ENCODE measurements at regions not wholly inside any gene's neighbourhood (a gene's known extent, or its start where the extent isn't known, plus 50 kb on each side); places are given as distances from the start of the nearest gene placed in this dataset.
A peak's percentile ranks its signal among the peaks of the same experiment; 100 is the strongest.
"Not testable (repeated sequence)": the region's sequence is repeated elsewhere in the genome, so short reads cannot be mapped to it uniquely, and the experiment has no call there.

DNA sequence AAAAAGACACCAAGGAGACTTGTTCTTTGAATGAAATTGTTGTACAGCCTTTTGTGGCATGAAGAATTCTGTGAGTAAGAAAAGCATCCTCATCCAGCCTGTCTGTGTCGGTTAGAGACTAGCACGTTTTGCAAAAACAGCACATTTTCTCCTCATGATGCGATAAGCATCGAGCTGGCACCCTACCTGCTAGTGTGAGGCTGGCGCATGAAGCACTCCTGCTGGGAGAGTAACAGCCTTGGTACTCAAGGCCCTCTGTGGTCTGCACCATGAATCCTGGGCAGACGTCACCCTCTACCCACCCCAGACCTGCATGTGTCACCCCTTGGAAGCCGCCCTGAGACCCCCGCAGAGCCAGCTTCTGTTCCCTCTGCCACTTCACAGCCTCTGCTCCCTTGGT, 92.6 kb upstream of the TMEM132E start:
- Histone ChIP-seq H3K27me3 (ENCODE audit: control insufficient read depth, insufficient read depth, low read length) (peaks cover 2% of the 10 kb centered on the region), H3K36me3 (replicated peaks; ENCODE audit: control insufficient read depth, insufficient read depth, low read length) (no peaks in the 10 kb centered on the region), H3K4me3 (ENCODE audit: insufficient read depth, low read depth, low read length) (no peak overlapping the region)
- DNase-seq = no peak

DNA sequence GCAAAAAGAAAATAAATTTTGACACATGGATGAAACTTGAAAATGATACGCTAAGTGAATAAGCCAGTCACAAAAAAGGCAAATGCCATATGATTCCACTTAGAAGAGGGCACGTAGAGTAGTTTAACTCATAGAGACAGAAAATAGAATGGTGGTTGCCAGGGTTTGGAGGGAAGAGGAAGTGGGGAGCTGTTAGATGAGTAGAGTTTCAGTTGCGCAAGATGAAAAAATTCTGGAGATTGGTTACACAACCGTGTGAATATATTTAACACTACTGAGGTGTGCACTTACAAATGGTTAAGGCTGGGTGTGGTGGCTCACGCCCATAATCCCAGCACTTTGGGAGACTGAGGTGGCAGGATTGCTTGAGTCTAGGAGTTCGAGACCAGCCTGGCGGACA, 93.4 kb upstream of the TMEM132E start:
- no peak for DNase-seq
- H3K27me3 ChIP-seq (ENCODE audit: control insufficient read depth, insufficient read depth, low read length) = peaks cover 2% of the 10 kb centered on the region
- H3K36me3 ChIP-seq (replicated peaks; ENCODE audit: control insufficient read depth, insufficient read depth, low read length) = no peaks in the 10 kb centered on the region
- no peak overlapping the region for H3K4me3 ChIP-seq (ENCODE audit: insufficient read depth, low read depth, low read length)

DNA sequence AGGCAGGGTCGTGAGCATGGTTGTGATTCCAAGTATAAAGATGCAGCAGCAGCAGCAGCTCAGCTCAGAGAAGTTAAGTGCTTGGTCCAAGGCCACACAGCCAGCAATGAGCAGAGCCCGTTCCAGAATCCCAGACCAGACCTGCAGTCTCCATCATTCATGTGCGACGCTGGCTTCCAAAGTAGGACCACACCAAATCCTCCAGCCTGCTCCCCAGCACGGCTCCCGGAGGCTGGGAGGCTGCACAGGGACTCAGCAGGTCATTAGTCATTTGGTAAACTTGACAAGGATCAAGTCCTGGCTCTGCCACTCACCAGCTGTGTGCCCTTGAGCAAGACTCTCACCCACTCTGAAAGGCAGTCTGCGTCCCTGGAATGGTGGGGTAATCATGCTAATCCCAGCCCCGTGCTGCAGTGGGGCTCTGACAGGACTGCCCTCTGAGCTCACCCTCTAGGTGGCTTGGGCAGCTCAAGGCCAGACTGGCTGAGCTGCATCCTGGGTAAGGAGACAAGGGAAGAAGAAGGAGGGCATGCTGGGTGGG, 95.1 kb upstream of the TMEM132E start:
- Histone ChIP-seq H3K36me3 (replicated peaks; ENCODE audit: control insufficient read depth, insufficient read depth, low read length) (no peaks in the 10 kb centered on the region), H3K27me3 (ENCODE audit: control insufficient read depth, insufficient read depth, low read length) (peaks cover 2% of the 10 kb centered on the region), H3K4me3 (ENCODE audit: insufficient read depth, low read depth, low read length) (no peak overlapping the region)
- no peak for DNase-seq

GRCh38 chr17:34482730-34483129, 96.7 kb upstream of the TMEM132E start:
- no peak for DNase-seq
- no peak overlapping the region for H3K4me3 ChIP-seq (ENCODE audit: insufficient read depth, low read depth, low read length)
- H3K27me3 ChIP-seq (ENCODE audit: control insufficient read depth, insufficient read depth, low read length) = no peaks in the 10 kb centered on the region; the same call in 1 of the 2 replicates
- H3K36me3 ChIP-seq (replicated peaks; ENCODE audit: control insufficient read depth, insufficient read depth, low read length) = no peaks in the 10 kb centered on the region

DNA sequence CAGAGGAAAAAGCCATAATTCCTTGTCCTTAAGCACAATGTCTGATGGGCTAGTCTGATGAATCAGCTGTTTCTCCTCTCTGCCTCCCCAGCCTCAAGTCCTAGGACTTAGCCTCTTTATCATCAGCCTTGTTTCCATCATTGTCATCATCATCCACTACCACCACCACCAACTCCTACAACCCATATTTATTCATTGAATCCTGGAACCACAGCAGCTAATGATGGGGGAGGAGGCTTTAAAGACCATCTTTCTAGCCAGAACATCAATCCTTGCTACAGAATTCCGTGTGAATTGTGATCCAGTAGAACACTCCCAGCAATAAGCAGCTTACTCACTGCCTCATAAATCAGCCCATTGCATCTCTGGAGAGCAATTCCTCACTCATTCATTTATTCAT, 97.6 kb upstream of the TMEM132E start:
- no peaks in the 10 kb centered on the region for H3K36me3 ChIP-seq (replicated peaks; ENCODE audit: control insufficient read depth, insufficient read depth, low read length)
- no peak for DNase-seq
- H3K27me3 ChIP-seq (ENCODE audit: control insufficient read depth, insufficient read depth, low read length) = no peaks in the 10 kb centered on the region
- no peak overlapping the region for H3K4me3 ChIP-seq (ENCODE audit: insufficient read depth, low read depth, low read length)

DNA sequence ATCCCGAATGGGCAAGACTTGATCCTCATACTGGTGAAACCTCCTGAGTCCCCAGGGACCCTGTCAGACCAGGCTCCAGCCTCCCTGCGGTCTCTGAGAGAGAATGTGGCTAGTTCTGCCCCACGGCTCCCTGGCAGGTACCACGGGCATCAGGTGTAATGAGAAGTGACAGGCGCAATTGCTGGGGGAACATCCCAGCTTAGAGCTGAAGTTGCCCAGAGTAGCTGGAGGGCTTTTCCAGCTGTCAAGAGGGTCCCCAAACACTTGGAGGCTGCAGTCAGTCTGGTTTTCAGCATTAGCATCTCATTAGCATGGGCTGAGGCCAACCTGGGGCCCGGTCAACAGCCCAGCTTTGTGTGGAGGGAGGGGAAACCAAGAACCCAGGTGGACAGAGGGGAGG, 100.0 kb upstream of the TMEM132E start:
- no peak for DNase-seq
- H3K4me3 ChIP-seq (ENCODE audit: insufficient read depth, low read depth, low read length) = no peak overlapping the region
- no peaks in the 10 kb centered on the region for H3K36me3 ChIP-seq (replicated peaks; ENCODE audit: control insufficient read depth, insufficient read depth, low read length)
- H3K27me3 ChIP-seq (ENCODE audit: control insufficient read depth, insufficient read depth, low read length) = no peaks in the 10 kb centered on the region

DNA sequence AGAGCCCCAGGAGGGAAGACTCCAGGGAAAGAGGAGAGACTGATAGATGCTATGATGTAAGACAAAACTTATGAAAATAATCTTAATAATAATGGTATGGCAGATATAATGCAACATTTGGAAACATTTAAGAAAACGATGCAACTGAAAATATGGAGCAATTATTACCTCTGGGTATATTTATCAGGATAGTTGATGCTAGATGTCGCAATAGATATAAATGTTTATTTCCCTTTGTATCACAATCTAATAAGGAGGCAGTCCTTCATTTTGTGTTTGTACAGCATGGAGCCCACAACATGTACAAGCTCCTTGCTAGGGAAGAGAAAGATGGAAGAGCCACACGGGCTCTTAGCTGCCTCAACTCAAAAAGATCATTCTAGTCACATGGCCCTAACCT, 101.1 kb upstream of the TMEM132E start:
- no peaks in the 10 kb centered on the region for H3K27me3 ChIP-seq (ENCODE audit: control insufficient read depth, insufficient read depth, low read length)
- H3K4me3 ChIP-seq (ENCODE audit: insufficient read depth, low read depth, low read length) = no peak overlapping the region
- DNase-seq = no peak
- H3K36me3 ChIP-seq (replicated peaks; ENCODE audit: control insufficient read depth, insufficient read depth, low read length) = no peaks in the 10 kb centered on the region

DNA sequence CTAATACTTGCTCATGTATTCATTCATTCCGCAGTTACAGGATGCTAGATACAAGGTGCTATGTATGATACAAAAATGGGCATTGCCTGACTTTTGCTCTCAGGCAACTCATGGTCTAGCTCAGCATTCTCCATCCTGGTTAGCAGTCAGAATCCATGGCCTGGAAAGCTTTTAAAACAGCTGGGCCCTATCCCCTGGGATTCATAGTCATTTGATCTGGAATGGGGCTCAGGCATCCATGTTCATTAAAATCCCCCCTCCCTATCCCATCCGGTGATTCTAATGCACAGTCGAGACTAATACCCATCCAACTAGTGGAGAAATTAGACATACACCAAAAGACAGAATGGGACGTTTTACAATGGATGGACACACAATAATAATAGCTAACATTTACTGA, 104.1 kb upstream of the TMEM132E start:
- Histone ChIP-seq H3K36me3 (replicated peaks; ENCODE audit: control insufficient read depth, insufficient read depth, low read length) (no peaks in the 10 kb centered on the region), H3K4me3 (ENCODE audit: insufficient read depth, low read depth, low read length) (no peak overlapping the region), H3K27me3 (ENCODE audit: control insufficient read depth, insufficient read depth, low read length) (no peaks in the 10 kb centered on the region)
- no peak for DNase-seq

- peak; percentile 55 for DNase-seq
Measured at GRCh38 chr17:34474706-34475105, 104.7 kb upstream of the TMEM132E start.

GRCh38 chr17:34472363-34472762, 107.0 kb upstream of the TMEM132E start:
- H3K36me3 ChIP-seq (replicated peaks; ENCODE audit: control insufficient read depth, insufficient read depth, low read length) = no peaks in the 10 kb centered on the region
- H3K4me3 ChIP-seq (ENCODE audit: insufficient read depth, low read depth, low read length) = no peak overlapping the region
- DNase-seq = no peak
- H3K27me3 ChIP-seq (ENCODE audit: control insufficient read depth, insufficient read depth, low read length) = no peaks in the 10 kb centered on the region

More at GRCh38 chr17:34474706-34475105, 104.7 kb upstream of the TMEM132E start:
- H3K36me3 ChIP-seq (replicated peaks; ENCODE audit: control insufficient read depth, insufficient read depth, low read length) = no peaks in the 10 kb centered on the region
- no peaks in the 10 kb centered on the region for H3K27me3 ChIP-seq (ENCODE audit: control insufficient read depth, insufficient read depth, low read length)
- no peak overlapping the region for H3K4me3 ChIP-seq (ENCODE audit: insufficient read depth, low read depth, low read length)

DNA sequence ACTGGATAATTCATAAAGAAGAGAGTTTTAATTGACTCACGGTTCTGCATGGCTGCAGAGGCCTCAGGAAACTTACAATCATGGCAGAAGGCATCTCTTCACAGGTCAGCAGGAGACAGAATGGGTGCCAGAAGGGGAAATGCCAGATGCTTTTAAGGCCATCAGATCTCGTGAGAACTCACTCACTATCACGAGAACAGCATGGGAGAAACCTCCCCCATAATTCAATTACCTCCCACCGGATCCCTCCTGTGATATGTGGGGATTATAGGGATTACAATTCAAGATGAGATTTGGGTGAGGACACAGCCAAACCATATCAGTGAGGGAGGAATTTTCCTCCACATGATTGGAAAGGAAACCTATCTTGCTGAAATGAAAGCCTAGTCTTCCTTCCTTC, 108.1 kb upstream of the TMEM132E start:
- H3K4me3 ChIP-seq (ENCODE audit: insufficient read depth, low read depth, low read length); H3K36me3 ChIP-seq (replicated peaks; ENCODE audit: control insufficient read depth, insufficient read depth, low read length); DNase-seq; H3K27me3 ChIP-seq (ENCODE audit: control insufficient read depth, insufficient read depth, low read length): not testable (repeated sequence)

GRCh38 chr17:34465789-34466188, 102.8 kb upstream of the CCL1 start:
- Histone ChIP-seq H3K4me3 (ENCODE audit: insufficient read depth, low read depth, low read length) (no peak overlapping the region), H3K27me3 (ENCODE audit: control insufficient read depth, insufficient read depth, low read length) (no peaks in the 10 kb centered on the region), H3K36me3 (replicated peaks; ENCODE audit: control insufficient read depth, insufficient read depth, low read length) (no peaks in the 10 kb centered on the region)
- no peak for DNase-seq

DNA sequence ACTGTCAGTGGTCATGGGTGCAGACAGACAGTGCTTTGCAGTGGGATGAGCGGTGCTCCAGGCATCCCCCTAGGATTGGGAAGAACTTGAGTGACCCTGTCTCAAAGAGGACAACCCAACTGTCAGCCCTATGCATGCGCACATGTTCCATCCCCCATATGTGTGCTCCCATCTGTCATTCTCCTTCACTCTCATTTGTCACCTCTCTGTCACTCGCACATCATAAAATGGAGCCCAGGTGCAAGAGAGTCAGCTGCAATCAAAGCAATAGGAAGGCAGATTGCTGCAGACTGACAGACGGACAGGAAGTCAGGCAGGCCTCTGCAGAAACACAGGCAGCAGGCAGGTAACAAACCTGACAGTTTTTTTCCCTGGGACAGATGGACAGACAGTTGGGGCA, 101.8 kb upstream of the CCL1 start:
- no peak for DNase-seq
- no peak overlapping the region for H3K4me3 ChIP-seq (ENCODE audit: insufficient read depth, low read depth, low read length)
- H3K36me3 ChIP-seq (replicated peaks; ENCODE audit: control insufficient read depth, insufficient read depth, low read length) = no peaks in the 10 kb centered on the region
- no peaks in the 10 kb centered on the region for H3K27me3 ChIP-seq (ENCODE audit: control insufficient read depth, insufficient read depth, low read length)

DNA sequence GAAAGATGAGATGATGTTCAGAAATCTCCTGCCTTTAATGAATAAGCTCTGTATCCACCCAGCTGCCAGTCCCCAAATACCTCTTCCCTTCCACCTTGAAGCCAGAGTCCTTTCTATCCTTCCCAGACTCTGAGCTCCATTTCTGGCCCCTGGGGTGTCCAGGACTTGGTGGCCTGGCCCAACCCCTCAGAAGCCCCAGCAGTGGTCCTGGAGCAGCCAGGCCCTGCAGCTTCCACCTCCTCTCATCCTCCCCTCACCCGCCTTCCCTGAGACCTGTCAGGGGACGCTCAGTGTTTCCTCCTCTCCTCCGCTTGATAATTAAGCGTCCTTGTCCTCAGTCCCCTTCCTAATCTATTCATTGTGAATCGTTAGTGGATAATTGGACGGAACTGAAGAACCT, 95.2 kb upstream of the CCL1 start:
- Histone ChIP-seq H3K36me3 (replicated peaks; ENCODE audit: control insufficient read depth, insufficient read depth, low read length) (no peaks in the 10 kb centered on the region), H3K27me3 (ENCODE audit: control insufficient read depth, insufficient read depth, low read length) (no peaks in the 10 kb centered on the region), H3K4me3 (ENCODE audit: insufficient read depth, low read depth, low read length) (no peak overlapping the region)
- DNase-seq = no peak

DNA sequence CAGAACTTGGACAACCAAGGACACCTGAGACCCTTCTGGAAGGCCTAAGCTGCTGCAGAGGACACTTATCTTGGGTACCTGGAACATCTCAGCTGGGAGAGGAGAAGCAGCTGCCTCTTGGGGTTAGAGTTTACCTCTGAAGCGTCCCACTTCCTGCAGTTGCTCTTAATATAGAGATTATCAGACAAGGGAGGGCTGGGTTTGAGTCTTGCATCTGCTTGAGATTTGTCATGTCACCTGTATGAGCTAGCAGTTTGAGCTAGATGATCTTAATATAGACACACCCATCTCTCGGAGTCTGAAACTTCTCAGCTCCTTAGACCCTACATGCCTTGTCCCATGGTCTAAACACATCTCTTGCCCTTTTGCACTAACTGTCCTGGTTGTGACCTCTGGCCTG, 93.1 kb upstream of the CCL1 start:
- DNase-seq = no peak
- Histone ChIP-seq H3K36me3 (replicated peaks; ENCODE audit: control insufficient read depth, insufficient read depth, low read length) (no peaks in the 10 kb centered on the region), H3K4me3 (ENCODE audit: insufficient read depth, low read depth, low read length) (no peak overlapping the region), H3K27me3 (ENCODE audit: control insufficient read depth, insufficient read depth, low read length) (no peaks in the 10 kb centered on the region)

DNA sequence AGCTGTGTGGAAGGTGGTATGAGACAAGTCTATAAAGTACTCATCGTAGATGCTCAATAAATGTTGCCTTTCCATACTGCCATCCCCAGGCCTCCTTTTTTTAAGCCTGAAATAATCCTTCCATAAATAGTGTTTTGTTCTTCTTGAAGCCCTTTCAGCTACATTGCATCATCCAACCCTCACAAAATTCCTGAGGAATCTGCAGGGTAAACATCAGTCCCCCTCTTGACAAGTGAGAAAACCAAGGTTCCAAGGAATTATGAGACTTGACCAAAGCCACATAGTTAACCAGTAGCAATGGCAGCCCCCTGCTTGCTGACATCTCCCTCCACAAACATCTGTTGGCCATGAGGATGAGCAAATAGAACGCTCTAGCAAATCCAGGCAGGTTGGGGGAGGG, 89.7 kb upstream of the CCL1 start:
- Histone ChIP-seq H3K4me3 (ENCODE audit: insufficient read depth, low read depth, low read length) (no peak overlapping the region), H3K27me3 (ENCODE audit: control insufficient read depth, insufficient read depth, low read length) (no peaks in the 10 kb centered on the region; the same call in 1 of the 2 replicates), H3K36me3 (replicated peaks; ENCODE audit: control insufficient read depth, insufficient read depth, low read length) (no peaks in the 10 kb centered on the region)
- DNase-seq = no peak

Measured in H7 (cell line).